Testis (tissue), 2 donors: ENCODE measurements at regions not wholly inside any gene's neighbourhood (a gene's known extent, or its start where the extent isn't known, plus 50 kb on each side); places are given as distances from the start of the nearest gene placed in this dataset.

Experiments used
- DNase-seq: peaks from one replicate; pipeline ENCODE4 v3.0.0-alpha.2; 2019
- H3K27ac ChIP-seq, 2 donors: fragments of 200-600 bp; sonication (generic); one replicate each; pipeline ENCODE4 v1.5.1; 2019
- H3K27me3 ChIP-seq: fragments of 200-600 bp; sonication (generic); one replicate; pipeline ENCODE4 v1.5.1; 2019
- H3K36me3 ChIP-seq: fragments of 200-600 bp; sonication (generic); one replicate; pipeline ENCODE4 v1.5.1; 2017; ENCODE audit warnings: low read depth; ENCODE audit errors: missing control alignments
- H3K4me1 ChIP-seq: fragments of 200-600 bp; sonication (generic); one replicate; pipeline ENCODE4 v1.5.1; 2019
- H3K4me3 ChIP-seq, 2 donors: fragments of 200-600 bp; sonication (generic); one replicate each; pipeline ENCODE4 v1.5.1; 2017 to 2019
- H3K9me3 ChIP-seq: fragments of 200-600 bp; sonication (generic); one replicate; pipeline ENCODE4 v1.5.1; 2017
- POLR2A ChIP-seq: fragments of 450-650 bp; IDR thresholded peaks from one replicate; pipeline ENCODE4 v1.6.1; 2017; ENCODE audit warnings: antibody characterized with exemption, mild to moderate bottlenecking, moderate library complexity
- WGBS, 2 donors: methylation state at CpG; one replicate each; pipeline ENCODE4 v1.1.5; 2018; 5-methylcytosine and 5-hydroxymethylcytosine counted together
- intact Hi-C: fragments of 100-400 bp; cut with DNase I; formaldehyde crosslinking; loops from one replicate; pipeline ENCODE4 v1.15.1; 2023; ENCODE audit warnings: low total_unique reads
- TF ChIP-seq, protein P1 (sequence below), 3 experiments: fragments of 450-650 bp in 2 of 3; fragments of 200-600 bp in 1 of 3; sonication (generic) in 1 of 3; IDR thresholded peaks; one replicate each; pipeline ENCODE4 v1.5.1; 2016 to 2019; ENCODE audit warnings: antibody characterized with exemption in 3 of 3, mild to moderate bottlenecking in 2 of 3, moderate library complexity in 1 of 3

DNA sequence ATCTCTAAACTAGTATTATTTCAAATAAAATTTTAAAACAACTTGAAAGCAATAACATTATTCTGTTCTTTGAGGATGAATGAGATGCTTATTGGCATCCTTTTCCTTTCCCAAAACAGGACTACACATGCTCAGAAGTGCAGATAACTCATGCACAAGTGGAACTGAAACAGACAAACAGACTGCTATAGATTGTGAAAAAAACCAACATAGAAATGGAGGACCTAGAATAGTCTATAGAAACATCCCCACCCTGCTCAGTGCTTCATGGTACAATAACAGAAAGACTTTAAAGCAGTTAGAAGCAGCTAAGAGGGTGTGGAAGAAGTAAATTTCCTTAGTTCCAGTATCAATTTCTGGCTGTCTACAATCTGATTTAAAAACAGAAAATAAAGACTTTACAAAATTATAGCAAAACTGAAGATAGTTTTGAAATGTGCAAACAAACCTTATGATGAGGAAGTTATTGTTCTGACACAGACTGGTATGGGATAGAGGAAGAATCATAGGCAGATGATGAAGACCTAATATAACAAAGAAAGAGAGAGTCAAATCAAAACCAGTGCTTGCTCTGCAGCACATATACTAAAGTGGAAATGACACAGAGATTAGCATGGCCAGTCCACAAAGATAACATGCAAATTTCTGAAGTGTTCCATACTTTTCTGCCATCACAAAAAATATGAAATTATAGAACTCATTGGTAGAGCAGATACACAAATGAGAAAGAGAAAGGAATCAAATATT is 1025.4 kb downstream of the SQOR start:
- TF ChIP-seq, protein P1, sequence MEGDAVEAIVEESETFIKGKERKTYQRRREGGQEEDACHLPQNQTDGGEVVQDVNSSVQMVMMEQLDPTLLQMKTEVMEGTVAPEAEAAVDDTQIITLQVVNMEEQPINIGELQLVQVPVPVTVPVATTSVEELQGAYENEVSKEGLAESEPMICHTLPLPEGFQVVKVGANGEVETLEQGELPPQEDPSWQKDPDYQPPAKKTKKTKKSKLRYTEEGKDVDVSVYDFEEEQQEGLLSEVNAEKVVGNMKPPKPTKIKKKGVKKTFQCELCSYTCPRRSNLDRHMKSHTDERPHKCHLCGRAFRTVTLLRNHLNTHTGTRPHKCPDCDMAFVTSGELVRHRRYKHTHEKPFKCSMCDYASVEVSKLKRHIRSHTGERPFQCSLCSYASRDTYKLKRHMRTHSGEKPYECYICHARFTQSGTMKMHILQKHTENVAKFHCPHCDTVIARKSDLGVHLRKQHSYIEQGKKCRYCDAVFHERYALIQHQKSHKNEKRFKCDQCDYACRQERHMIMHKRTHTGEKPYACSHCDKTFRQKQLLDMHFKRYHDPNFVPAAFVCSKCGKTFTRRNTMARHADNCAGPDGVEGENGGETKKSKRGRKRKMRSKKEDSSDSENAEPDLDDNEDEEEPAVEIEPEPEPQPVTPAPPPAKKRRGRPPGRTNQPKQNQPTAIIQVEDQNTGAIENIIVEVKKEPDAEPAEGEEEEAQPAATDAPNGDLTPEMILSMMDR (IDR thresholded peaks at IDR 0.05) = no peak
- TF ChIP-seq POLR2A = no peak
- no peak overlapping the region for H3K4me3 ChIP-seq
- DNase-seq = no peak
- H3K4me1 ChIP-seq = no peaks in the 10 kb centered on the region
- H3K27me3 ChIP-seq = no peaks in the 10 kb centered on the region
- no peaks in the 10 kb centered on the region for H3K36me3 ChIP-seq
- H3K9me3 ChIP-seq = no peaks in the 10 kb centered on the region
- intact Hi-C loops = no loop called here
- no peak overlapping the region for H3K27ac ChIP-seq

DNA sequence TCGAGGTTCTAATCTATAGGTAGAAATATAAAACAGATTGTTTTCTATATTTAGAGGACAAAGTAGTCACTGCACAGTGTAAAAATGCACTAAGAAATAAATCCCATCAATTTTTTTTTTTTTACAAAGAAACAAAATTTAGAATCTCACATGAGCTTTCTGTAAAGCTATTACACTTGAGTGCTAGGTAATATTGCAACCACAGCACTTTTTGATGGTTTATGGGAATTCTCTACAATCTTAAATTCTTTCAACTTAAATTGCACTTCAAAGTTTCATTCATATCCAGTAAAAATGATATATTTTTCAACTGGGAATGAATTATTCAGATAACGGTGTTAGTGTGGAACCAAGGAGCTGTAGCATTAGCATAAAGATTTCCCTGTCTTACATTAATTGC is 1035.4 kb downstream of the SQOR start:
- Histone ChIP-seq H3K9me3 (no peaks in the 10 kb centered on the region), H3K4me1 (no peaks in the 10 kb centered on the region), H3K27me3 (no peaks in the 10 kb centered on the region), H3K27ac (no peak overlapping the region), H3K36me3 (no peaks in the 10 kb centered on the region), H3K4me3 (no peak overlapping the region)
- no peak for TF ChIP-seq POLR2A
- TF ChIP-seq, protein P1 (IDR thresholded peaks at IDR 0.05) = no peak
- no peak for DNase-seq
- WGBS, 2 donors = 62 to 76% methylated on average over 2 of the region's 2 CpGs
- intact Hi-C loops = no loop called here

DNA sequence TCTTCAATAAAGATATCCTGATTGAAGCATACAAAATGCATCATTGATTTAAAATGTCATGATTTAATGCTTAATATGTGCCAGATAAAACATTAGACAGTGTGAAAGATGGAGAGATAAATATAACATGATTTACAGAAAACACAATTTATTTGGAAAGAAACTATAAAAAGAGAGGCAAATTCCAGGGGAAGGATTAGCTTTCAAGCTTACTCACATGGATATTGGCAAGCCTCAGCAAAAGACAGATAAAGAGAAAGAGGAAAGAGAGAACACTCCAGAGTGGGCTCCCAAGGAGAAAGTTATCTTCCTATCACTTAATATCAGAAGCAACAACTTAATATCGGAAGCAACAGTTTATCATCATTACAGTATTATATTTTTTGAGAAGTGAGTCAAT is 1036.5 kb downstream of the SQOR start:
- no peak overlapping the region for H3K27ac ChIP-seq
- no peak for DNase-seq
- H3K9me3 ChIP-seq = no peaks in the 10 kb centered on the region
- no peak overlapping the region for H3K4me3 ChIP-seq
- no peaks in the 10 kb centered on the region for H3K4me1 ChIP-seq
- H3K27me3 ChIP-seq = no peaks in the 10 kb centered on the region
- H3K36me3 ChIP-seq = no peaks in the 10 kb centered on the region
- intact Hi-C loops = no loop called here
- no peak for TF ChIP-seq POLR2A
- TF ChIP-seq, protein P1 (IDR thresholded peaks at IDR 0.05) = no peak
- WGBS, 2 donors = 55 to 56% methylated on average over 1 of the region's 1 CpG

DNA sequence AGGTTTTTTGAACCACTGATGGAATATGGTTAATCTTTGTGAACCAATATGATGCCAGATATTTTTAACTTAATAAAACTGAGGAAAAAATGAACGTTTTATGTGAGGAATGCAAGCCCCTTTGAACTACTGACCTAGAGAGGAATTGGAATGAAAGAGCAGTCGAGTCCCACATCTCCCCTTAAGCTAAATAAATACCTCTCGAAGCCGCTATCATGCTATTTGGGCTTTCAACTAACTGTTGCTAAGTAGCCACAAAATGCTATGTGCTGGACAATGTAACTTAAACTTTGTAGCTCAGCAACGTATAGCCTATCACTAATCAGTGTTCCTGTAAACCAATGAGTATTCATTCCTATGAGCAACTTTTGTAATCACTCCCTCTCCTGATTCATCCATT is 1037.2 kb downstream of the SQOR start:
- intact Hi-C loops = no loop called here
- TF ChIP-seq, protein P1 (IDR thresholded peaks at IDR 0.05) = no peak
- TF ChIP-seq POLR2A = no peak
- H3K4me3 ChIP-seq = no peak overlapping the region
- 49 to 54% methylated on average over 5 of the region's 5 CpGs for WGBS, 2 donors
- H3K27ac ChIP-seq = no peak overlapping the region
- no peaks in the 10 kb centered on the region for H3K9me3 ChIP-seq
- H3K4me1 ChIP-seq = no peaks in the 10 kb centered on the region
- DNase-seq = no peak
- no peaks in the 10 kb centered on the region for H3K36me3 ChIP-seq
- H3K27me3 ChIP-seq = no peaks in the 10 kb centered on the region
